ENCODE measurements at regions not wholly inside any gene's neighbourhood (a gene's known extent, or its start where the extent isn't known, plus 50 kb on each side); places are given as distances from the start of the nearest gene placed in this dataset.
"Not testable (repeated sequence)": the region's sequence is repeated elsewhere in the genome, so short reads cannot be mapped to it uniquely, and the experiment has no call there.

DNA sequence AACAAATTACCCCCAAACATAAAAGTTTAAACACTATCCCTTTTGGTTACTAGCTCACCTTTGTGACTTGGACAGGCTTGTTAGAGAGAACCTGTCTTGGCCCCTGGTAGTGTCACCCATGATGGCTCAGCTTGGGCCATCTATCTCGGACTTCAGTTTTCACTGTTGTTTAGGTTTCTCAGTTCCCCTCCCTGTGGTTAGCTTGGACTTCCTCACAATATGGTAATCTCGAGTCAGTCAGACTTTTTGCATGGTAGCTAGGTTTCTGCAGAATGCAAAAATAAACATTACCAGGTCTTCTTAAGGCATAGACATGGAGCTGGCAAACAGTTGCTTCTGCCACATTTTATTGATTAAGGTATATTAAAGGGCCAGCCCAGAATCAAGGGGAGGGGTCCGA, 324.3 kb upstream of the RORB start:
- DNase-seq (ENCODE audit: low read depth in 2 of 2): no peak

DNA sequence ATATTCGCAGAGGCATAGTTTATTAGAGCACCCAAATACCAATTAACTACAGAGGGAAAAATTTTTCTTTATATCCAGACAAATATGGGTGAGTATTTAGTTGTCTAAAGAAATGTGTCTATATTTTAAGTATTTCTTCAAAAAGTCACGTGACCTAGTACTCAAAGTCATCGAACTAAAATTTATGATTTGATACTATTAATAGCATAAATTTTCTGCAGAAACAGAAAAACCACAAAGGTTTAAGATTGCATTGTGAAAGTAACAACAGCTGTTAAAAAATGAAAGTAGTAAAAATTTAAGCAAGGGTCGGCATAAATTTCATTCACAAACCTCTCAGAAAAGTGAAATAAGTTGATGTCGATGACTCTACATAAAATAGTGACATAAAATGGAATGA, 323.9 kb upstream of the RORB start:
- DNase-seq (ENCODE audit: low read depth in 2 of 2): no peak

DNA sequence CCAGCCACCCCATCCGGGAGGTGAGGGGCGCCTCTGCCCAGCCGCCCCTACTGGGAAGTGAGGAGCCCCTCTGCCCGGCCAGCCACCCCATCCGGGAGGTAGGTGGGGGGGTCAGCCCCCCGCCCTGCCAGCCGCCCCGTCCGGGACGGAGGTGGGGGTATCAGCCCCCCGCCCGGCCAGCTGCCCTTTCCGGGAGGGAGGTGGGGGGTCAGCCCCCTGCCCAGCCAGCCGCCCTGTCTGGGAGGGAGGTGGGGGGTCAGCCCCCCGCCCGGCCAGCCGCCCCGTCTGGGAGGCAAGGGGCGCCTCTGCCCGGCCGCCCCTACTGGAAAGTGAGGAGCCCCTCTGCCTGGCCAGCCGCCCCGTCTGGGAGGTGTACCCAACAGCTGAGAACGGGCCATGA, 299.4 kb upstream of the RORB start:
- DNase-seq (ENCODE audit: low read depth in 2 of 2): not testable (repeated sequence)

- DNase-seq (ENCODE audit: low read depth in 2 of 2): no peak
Observed at GRCh38 chr9:74205056-74205455, 292.1 kb upstream of the RORB start.

DNA sequence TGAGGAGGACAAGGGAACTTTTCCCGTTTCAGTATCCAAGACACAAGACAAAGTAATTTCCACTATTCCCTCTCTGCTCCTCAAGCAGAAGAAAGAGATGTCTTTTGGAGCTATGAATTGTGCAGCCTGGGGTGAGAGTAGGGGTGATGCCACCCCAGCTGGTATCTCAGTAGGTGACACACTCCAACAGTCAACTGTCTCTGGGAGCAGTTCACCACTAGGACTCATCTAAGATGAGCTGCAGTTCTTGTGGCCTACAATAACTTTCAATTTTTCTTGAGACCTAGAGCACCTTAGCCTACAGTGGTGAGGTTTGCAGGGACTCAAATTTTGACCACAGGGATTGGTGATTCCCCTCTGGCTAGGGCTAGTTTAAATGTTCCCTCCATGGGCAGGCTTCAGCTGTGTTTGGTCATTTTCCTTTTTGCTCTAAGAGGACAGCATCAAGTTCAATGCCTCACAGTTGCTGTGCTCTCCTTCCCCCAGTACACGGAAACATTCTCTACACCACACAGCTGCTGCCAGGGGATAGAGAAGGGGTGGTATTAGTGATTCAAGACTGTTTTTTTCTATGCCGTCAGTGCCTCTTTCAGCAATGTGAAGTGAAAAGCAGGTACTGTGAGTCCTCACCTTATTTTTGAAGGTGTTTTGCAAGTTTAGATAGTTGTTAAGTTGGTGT, 278.6 kb upstream of the RORB start:
- no peak for DNase-seq (ENCODE audit: low read depth in 2 of 2)

- no peak for DNase-seq (ENCODE audit: low read depth in 2 of 2)
Observed at GRCh38 chr9:74220327-74220726, 276.8 kb upstream of the RORB start.

DNA sequence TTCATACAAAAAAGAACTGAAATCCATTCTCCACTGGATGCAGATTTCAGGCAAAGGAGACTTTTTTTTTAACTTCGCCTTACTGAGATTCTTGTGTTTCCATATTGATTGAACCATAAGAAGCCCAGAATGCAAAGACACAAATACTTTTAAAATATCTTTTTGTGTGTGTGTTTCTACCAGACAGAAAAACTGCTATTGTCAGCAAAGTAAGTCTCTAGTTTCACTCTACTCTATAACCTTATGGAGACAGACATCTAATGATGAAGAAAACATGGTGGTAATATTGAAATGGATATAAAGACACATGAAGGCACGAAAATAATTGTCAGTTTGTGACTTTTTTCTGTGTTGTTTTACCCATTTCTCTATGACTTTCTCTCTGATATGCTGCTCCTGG, 260.3 kb upstream of the RORB start:
- no peak for DNase-seq (ENCODE audit: low read depth in 2 of 2)

- DNase-seq (ENCODE audit: low read depth in 2 of 2): no peak
Observed at GRCh38 chr9:74245866-74246497, 251.2 kb upstream of the RORB start.

- no peak for DNase-seq (ENCODE audit: low read depth in 2 of 2)
Observed at GRCh38 chr9:74255489-74255984, 241.6 kb upstream of the RORB start.

DNA sequence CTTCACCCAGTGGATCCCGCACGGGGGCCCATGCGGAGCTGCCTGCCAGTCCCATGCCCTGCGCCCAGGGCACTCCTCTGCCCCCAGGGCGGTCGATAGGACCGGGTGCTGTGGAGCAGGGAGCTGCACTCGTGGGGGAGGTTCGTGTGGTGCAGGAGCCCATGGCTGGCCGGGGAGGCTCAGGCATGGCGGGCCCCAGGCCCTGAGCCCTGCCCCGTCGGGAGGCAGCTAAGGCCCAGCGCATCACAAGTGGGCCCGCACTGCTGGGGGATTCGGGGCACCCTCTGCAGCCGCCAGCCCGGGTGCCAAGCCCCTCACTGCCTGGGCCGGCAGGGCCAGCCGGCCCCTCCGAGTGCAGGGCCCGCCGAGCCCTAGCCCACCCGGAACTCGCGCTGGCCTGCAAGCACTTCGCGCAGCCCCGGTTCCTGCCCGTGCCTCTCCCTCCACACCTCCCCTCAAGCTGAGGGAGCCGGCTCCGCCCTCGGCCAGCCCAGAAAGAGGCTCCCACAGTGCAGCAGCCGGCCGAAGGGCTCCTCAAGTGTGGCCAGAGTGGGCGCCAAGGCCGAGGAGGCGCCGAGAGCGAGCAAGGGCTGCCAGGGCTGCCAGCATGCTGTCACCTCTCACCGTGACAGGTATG, 221.1 kb upstream of the RORB start:
- no peak for DNase-seq (ENCODE audit: low read depth in 2 of 2)

GRCh38 chr9:74277532-74277931, 219.6 kb upstream of the RORB start:
- no peak for DNase-seq (ENCODE audit: low read depth in 2 of 2)

DNA sequence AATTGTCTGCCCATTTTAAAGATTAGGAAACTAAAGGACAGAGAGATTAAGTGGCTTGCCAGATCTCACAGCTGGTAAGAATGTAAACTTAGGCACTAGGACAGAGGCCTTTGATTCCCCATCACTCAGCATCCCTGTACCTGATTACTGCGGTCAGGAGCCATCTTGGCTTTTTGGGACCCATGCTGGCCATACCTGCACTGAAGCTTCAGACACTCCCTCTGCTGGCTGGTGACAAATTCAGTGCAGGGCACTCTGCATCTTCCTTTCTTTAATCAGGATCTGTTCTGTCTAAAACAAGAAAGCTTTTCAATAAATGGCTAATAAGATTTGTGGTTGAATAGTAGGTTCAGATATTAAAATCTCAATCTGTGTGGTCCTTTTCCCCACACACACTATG, 215.5 kb upstream of the RORB start:
- no peak for DNase-seq (ENCODE audit: low read depth in 2 of 2)

DNA sequence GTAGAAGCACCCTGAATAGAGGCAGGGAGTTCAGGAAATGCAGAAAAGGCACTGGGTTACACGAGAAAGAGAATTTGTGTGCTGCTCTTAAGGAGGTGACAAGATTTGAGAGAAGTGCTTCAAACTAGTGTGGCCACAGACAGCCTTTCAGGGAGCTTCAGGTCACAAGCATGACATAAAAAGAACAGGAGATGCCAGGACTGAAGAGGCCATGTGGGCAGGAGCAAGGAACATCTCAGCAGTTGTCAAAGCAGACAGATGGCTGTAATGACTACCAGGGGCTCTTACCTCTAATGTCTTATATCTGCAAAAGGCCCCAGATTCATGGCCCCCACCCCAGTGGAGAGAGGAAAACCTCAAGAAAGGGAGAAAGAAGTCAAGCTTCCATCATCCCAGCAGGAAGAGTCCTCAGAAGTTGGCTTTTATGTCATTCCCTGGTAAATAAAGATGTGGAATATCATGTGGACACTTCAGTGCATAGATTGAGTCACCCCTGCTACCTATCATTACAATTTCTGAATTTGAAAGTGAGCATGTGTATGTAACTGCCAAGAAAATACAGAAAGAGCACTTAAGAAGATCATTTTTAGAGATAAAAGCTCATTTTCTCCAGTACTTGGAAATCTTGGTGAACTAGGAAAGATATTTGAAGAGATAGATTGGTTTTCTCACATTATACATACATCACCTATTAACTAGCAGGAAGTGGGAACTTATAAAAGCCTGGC, 214.4 kb upstream of the RORB start:
- DNase-seq (ENCODE audit: low read depth in 2 of 2): no peak

- DNase-seq (ENCODE audit: low read depth in 2 of 2): no peak
Observed at GRCh38 chr9:74284581-74285450, 212.3 kb upstream of the RORB start.

- no peak for DNase-seq (ENCODE audit: low read depth in 2 of 2)
Observed at GRCh38 chr9:74293479-74293878, 203.7 kb upstream of the RORB start.

- DNase-seq (ENCODE audit: low read depth in 2 of 2): no peak
Observed at GRCh38 chr9:74303945-74304344, 193.2 kb upstream of the RORB start.

GRCh38 chr9:74304598-74304997, 192.5 kb upstream of the RORB start:
- no peak for DNase-seq (ENCODE audit: low read depth in 2 of 2)

GRCh38 chr9:74309654-74310053, 187.5 kb upstream of the RORB start:
- no peak for DNase-seq (ENCODE audit: low read depth in 2 of 2)

GRCh38 chr9:74317235-74317634, 179.9 kb upstream of the RORB start:
- no peak for DNase-seq (ENCODE audit: low read depth in 2 of 2)

DNA sequence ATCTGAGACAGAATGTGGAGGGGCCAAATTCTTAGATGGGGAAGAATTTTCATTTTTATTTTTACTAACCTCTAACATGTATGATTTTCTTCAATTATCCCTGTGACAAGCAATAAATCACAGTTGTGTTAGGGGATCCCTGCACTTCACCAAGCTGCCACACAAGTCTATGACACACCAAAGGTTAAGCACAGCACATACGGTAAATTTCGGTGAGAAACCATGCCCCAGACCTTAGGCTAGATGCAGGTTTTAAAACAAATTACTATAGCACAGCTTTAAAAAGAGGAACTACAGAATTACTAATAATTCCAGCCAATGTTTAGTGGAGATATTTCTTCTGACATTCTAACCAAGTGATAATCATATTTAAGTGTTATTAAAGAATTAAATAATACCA, 175.7 kb upstream of the RORB start:
- DNase-seq (ENCODE audit: low read depth in 2 of 2): no peak

- no peak for DNase-seq (ENCODE audit: low read depth in 2 of 2)
Observed at GRCh38 chr9:74322661-74323314, 174.3 kb upstream of the RORB start.

All from stimulated activated CD4-positive, alpha-beta T cell treated with anti-CD3 and anti-CD28 coated beads, Interleukin-1b, Interleukin-23, amount 100 ng/mL, for 1 hour (primary cell).